Naive B cell (primary cell): ENCODE measurements at regions not wholly inside any gene's neighbourhood (a gene's known extent, or its start where the extent isn't known, plus 50 kb on each side); places are given as distances from the start of the nearest gene placed in this dataset.
"Not testable (repeated sequence)": the region's sequence is repeated elsewhere in the genome, so short reads cannot be mapped to it uniquely, and the experiment has no call there.

Experiments
- ATAC-seq, 2 donors: fragments of 150-1000 bp; cut with Tn5 transposase; 2 replicates each; pipeline ENCODE4 v1.10.0; 2021; ENCODE audit warnings: low read depth in 2 of 2, mild to moderate bottlenecking in 2 of 2, moderate library complexity in 2 of 2
- DNase-seq: peaks from one replicate; pipeline ENCODE4 v3.0.0; 2022
- H3K27ac Mint-ChIP-seq, 6 donors: one replicate each; pipeline ENCODE4 v1.8.0; 2020 to 2022; ENCODE audit warnings: mild to moderate bottlenecking in 6 of 6, mixed read lengths in 6 of 6, moderate library complexity in 5 of 6, inconsistent platforms in 2 of 6
- H3K27me3 Mint-ChIP-seq, 3 donors: one replicate each; pipeline ENCODE4 v1.8.0; 2021 to 2022; ENCODE audit warnings: mixed read lengths in 3 of 3, mild to moderate bottlenecking in 1 of 3
- H3K36me3 Mint-ChIP-seq, 2 donors: one replicate each; pipeline ENCODE4 v1.8.0; 2020 to 2022; ENCODE audit warnings: mixed read lengths in 2 of 2, inconsistent platforms in 1 of 2, mild to moderate bottlenecking in 1 of 2
- H3K4me1 Mint-ChIP-seq, 3 donors: one replicate each; pipeline ENCODE4 v1.8.0; 2020 to 2022; ENCODE audit warnings: mixed read lengths in 3 of 3, inconsistent platforms in 1 of 3, mild to moderate bottlenecking in 1 of 3, moderate library complexity in 1 of 3
- H3K4me3 Mint-ChIP-seq, 8 donors: one replicate each; pipeline ENCODE4 v1.8.0; 2020 to 2022; ENCODE audit warnings: mild to moderate bottlenecking in 8 of 8, mixed read lengths in 8 of 8, moderate library complexity in 8 of 8, inconsistent platforms in 2 of 8
- H3K9me3 Mint-ChIP-seq, 7 donors: one replicate each; pipeline ENCODE4 v1.8.0; 2020 to 2022; ENCODE audit warnings: mixed read lengths in 7 of 7, mild to moderate bottlenecking in 5 of 7, inconsistent platforms in 2 of 7, moderate library complexity in 1 of 7

GRCh38 chr3:115204475-115204874 is 57.4 kb upstream of the ZBTB20 start:
- Mint-ChIP-seq H3K4me1 (no peaks in the 10 kb centered on the region), H3K27ac (no peak overlapping the region), H3K4me3 (no peak overlapping the region), H3K27me3 (peaks cover 10 to 13% (median 12%) of the 10 kb centered on the region in 3 donors), H3K36me3 (no peaks in the 10 kb centered on the region), H3K9me3 (peaks cover 0 to 1% (median 0%) of the 10 kb centered on the region in 7 donors)
- ATAC-seq = no peak
- no peak for DNase-seq

- peaks cover 1 to 7% (median 6%) of the 10 kb centered on the region in 3 donors for H3K27me3 Mint-ChIP-seq
- no peak for DNase-seq
- no peak overlapping the region for H3K4me3 Mint-ChIP-seq
- H3K27ac Mint-ChIP-seq = no peak overlapping the region
- peaks cover 0 to 1% (median 0%) of the 10 kb centered on the region in 7 donors for H3K9me3 Mint-ChIP-seq
- peaks cover 0 to 5% (median 0%) of the 10 kb centered on the region in 3 donors for H3K4me1 Mint-ChIP-seq
- ATAC-seq = no peak
- no peaks in the 10 kb centered on the region for H3K36me3 Mint-ChIP-seq
These were observed 61.1 kb upstream of the ZBTB20 start for GRCh38 chr3:115208066-115208750.

GRCh38 chr3:115211810-115212492 is 64.9 kb upstream of the ZBTB20 start:
- Mint-ChIP-seq H3K27me3 (peaks cover 0 to 9% (median 0%) of the 10 kb centered on the region in 3 donors), H3K27ac (peak overlapping the region in 2 of 6 donors; percentile 24 to 83), H3K9me3 (peaks cover 0 to 4% (median 0%) of the 10 kb centered on the region in 7 donors), H3K4me3 (no peak overlapping the region), H3K36me3 (no peaks in the 10 kb centered on the region), H3K4me1 (peaks cover 0 to 6% (median 0%) of the 10 kb centered on the region in 3 donors)
- ATAC-seq = no peak
- DNase-seq = no peak

GRCh38 chr3:115212615-115213014 is 65.5 kb upstream of the ZBTB20 start:
- no peak overlapping the region for H3K27ac Mint-ChIP-seq
- H3K4me3 Mint-ChIP-seq = no peak overlapping the region
- ATAC-seq = peak in 1 of 2 donors; percentile 30
- peaks cover 0 to 9% (median 2%) of the 10 kb centered on the region in 3 donors for H3K27me3 Mint-ChIP-seq
- peaks cover 0 to 6% (median 0%) of the 10 kb centered on the region in 3 donors for H3K4me1 Mint-ChIP-seq
- H3K36me3 Mint-ChIP-seq = no peaks in the 10 kb centered on the region
- no peak for DNase-seq
- H3K9me3 Mint-ChIP-seq = peaks cover 0 to 4% (median 0%) of the 10 kb centered on the region in 7 donors

- not testable (repeated sequence) for H3K36me3 Mint-ChIP-seq, H3K4me3 Mint-ChIP-seq, DNase-seq, H3K9me3 Mint-ChIP-seq, ATAC-seq, H3K4me1 Mint-ChIP-seq, H3K27me3 Mint-ChIP-seq
- peak overlapping the region in 1 of 6 donors; percentile 33 for H3K27ac Mint-ChIP-seq
These were observed 66.0 kb upstream of the ZBTB20 start for GRCh38 chr3:115213052-115213451.

GRCh38 chr3:115217292-115217677 is 70.2 kb upstream of the ZBTB20 start:
- Mint-ChIP-seq H3K9me3 (peaks cover 0 to 4% (median 0%) of the 10 kb centered on the region in 7 donors), H3K4me3 (no peak overlapping the region)
- no peak for ATAC-seq

GRCh38 chr3:115217678-115218451 is 70.8 kb upstream of the ZBTB20 start:
- H3K27me3 Mint-ChIP-seq = peaks cover 15 to 18% (median 16%) of the 10 kb centered on the region in 3 donors
- peak in 1 of 2 donors; percentile 36 for ATAC-seq
- no peaks in the 10 kb centered on the region for H3K36me3 Mint-ChIP-seq
- no peak overlapping the region for H3K27ac Mint-ChIP-seq
- peaks cover 0 to 4% (median 0%) of the 10 kb centered on the region in 7 donors for H3K9me3 Mint-ChIP-seq
- no peak overlapping the region for H3K4me3 Mint-ChIP-seq
- DNase-seq = peak; percentile 10
- H3K4me1 Mint-ChIP-seq = peaks cover 0 to 4% (median 0%) of the 10 kb centered on the region in 3 donors

More at GRCh38 chr3:115217292-115217677, 70.2 kb upstream of the ZBTB20 start:
- DNase-seq = no peak
- peaks cover 0 to 6% (median 0%) of the 10 kb centered on the region in 3 donors for H3K4me1 Mint-ChIP-seq
- peaks cover 11 to 18% (median 15%) of the 10 kb centered on the region in 3 donors for H3K27me3 Mint-ChIP-seq
- H3K36me3 Mint-ChIP-seq = no peaks in the 10 kb centered on the region
- no peak overlapping the region for H3K27ac Mint-ChIP-seq

GRCh38 chr3:115218859-115219258 is 71.8 kb upstream of the ZBTB20 start:
- ATAC-seq = no peak

GRCh38 chr3:115224687-115225086 is 77.6 kb upstream of the ZBTB20 start:
- Mint-ChIP-seq H3K9me3 (peaks cover 0 to 2% (median 0%) of the 10 kb centered on the region in 7 donors), H3K27me3 (peaks cover 9 to 24% (median 23%) of the 10 kb centered on the region in 3 donors), H3K4me3 (no peak overlapping the region), H3K27ac (no peak overlapping the region), H3K36me3 (no peaks in the 10 kb centered on the region), H3K4me1 (no peaks in the 10 kb centered on the region)
- no peak for ATAC-seq
- no peak for DNase-seq

More at GRCh38 chr3:115218859-115219258, 71.8 kb upstream of the ZBTB20 start:
- Mint-ChIP-seq H3K9me3 (peaks cover 0 to 4% (median 0%) of the 10 kb centered on the region in 7 donors), H3K4me3 (no peak overlapping the region), H3K4me1 (no peaks in the 10 kb centered on the region), H3K27me3 (peaks cover 15 to 22% (median 17%) of the 10 kb centered on the region in 3 donors), H3K27ac (peak overlapping the region in 1 of 6 donors; percentile 76), H3K36me3 (no peaks in the 10 kb centered on the region)
- no peak for DNase-seq

GRCh38 chr3:115226844-115227445 is 79.9 kb upstream of the ZBTB20 start:
- DNase-seq (no peak), ATAC-seq (no peak)
- H3K4me3 Mint-ChIP-seq = no peak overlapping the region
- no peaks in the 10 kb centered on the region for H3K4me1 Mint-ChIP-seq
- no peaks in the 10 kb centered on the region for H3K36me3 Mint-ChIP-seq
- H3K9me3 Mint-ChIP-seq = peaks cover 0 to 2% (median 0%) of the 10 kb centered on the region in 7 donors
- H3K27ac Mint-ChIP-seq = no peak overlapping the region
- peaks cover 0 to 19% (median 18%) of the 10 kb centered on the region in 3 donors for H3K27me3 Mint-ChIP-seq

- H3K4me1 Mint-ChIP-seq = no peaks in the 10 kb centered on the region
- DNase-seq (no peak), ATAC-seq (no peak)
- no peak overlapping the region for H3K4me3 Mint-ChIP-seq
- peaks cover 0 to 18% (median 15%) of the 10 kb centered on the region in 3 donors for H3K27me3 Mint-ChIP-seq
- H3K36me3 Mint-ChIP-seq = no peaks in the 10 kb centered on the region
- H3K27ac Mint-ChIP-seq = no peak overlapping the region
- H3K9me3 Mint-ChIP-seq = peaks cover 0 to 2% (median 0%) of the 10 kb centered on the region in 7 donors
These were observed 80.4 kb upstream of the ZBTB20 start for GRCh38 chr3:115227461-115227860.

GRCh38 chr3:115228266-115228665 is 81.2 kb upstream of the ZBTB20 start:
- DNase-seq = no peak
- Mint-ChIP-seq H3K4me1 (no peaks in the 10 kb centered on the region), H3K27ac (no peak overlapping the region), H3K36me3 (no peaks in the 10 kb centered on the region), H3K9me3 (peaks cover 0 to 2% (median 0%) of the 10 kb centered on the region in 7 donors), H3K27me3 (peaks cover 0 to 17% (median 10%) of the 10 kb centered on the region in 3 donors), H3K4me3 (no peak overlapping the region)
- no peak for ATAC-seq

GRCh38 chr3:115232167-115232566 is 85.1 kb upstream of the ZBTB20 start:
- no peaks in the 10 kb centered on the region for H3K36me3 Mint-ChIP-seq
- H3K4me3 Mint-ChIP-seq = no peak overlapping the region
- DNase-seq (no peak), ATAC-seq (no peak)
- H3K4me1 Mint-ChIP-seq = no peaks in the 10 kb centered on the region
- H3K27ac Mint-ChIP-seq = no peak overlapping the region
- peaks cover 0 to 2% (median 0%) of the 10 kb centered on the region in 7 donors for H3K9me3 Mint-ChIP-seq
- peaks cover 0 to 16% (median 15%) of the 10 kb centered on the region in 3 donors for H3K27me3 Mint-ChIP-seq
